ENCODE measurements at regions not wholly inside any gene's neighbourhood (a gene's known extent, or its start where the extent isn't known, plus 50 kb on each side); places are given as distances from the start of the nearest gene placed in this dataset.

DNA sequence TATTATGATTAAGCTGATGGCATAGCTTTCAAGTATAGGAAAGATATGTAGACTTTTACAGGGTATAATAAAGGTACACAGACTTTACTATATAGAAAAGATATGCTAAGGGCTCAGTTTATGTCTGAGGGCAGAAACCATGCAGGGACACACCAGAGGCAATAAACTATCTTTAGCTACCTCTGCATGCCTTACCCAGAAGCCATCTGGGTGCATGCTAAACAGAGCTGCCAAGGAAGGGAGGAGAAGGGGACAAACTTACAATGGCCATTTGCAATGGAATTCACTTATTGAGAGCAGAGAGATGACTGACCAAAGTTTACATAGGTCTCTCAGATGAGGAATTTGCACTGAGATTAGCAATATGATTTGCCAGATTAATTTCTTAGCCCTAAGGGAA, 143.1 kb upstream of the NR4A3 start:
- no peaks in the 10 kb centered on the region for H3K27me3 ChIP-seq
- intact Hi-C loops (cut with DNase I; ENCODE audit: low total_unique reads), result no loop called here
- no peaks in the 10 kb centered on the region for H3K4me1 ChIP-seq
- DNase-seq, result no peak
- no peak overlapping the region for H3K27ac ChIP-seq
- H3K9me3 ChIP-seq, result peaks cover 0 to 4% (median 0%) of the 10 kb centered on the region in 3 donors
- no peak overlapping the region for H3K4me3 ChIP-seq
- TF ChIP-seq, protein P1, sequence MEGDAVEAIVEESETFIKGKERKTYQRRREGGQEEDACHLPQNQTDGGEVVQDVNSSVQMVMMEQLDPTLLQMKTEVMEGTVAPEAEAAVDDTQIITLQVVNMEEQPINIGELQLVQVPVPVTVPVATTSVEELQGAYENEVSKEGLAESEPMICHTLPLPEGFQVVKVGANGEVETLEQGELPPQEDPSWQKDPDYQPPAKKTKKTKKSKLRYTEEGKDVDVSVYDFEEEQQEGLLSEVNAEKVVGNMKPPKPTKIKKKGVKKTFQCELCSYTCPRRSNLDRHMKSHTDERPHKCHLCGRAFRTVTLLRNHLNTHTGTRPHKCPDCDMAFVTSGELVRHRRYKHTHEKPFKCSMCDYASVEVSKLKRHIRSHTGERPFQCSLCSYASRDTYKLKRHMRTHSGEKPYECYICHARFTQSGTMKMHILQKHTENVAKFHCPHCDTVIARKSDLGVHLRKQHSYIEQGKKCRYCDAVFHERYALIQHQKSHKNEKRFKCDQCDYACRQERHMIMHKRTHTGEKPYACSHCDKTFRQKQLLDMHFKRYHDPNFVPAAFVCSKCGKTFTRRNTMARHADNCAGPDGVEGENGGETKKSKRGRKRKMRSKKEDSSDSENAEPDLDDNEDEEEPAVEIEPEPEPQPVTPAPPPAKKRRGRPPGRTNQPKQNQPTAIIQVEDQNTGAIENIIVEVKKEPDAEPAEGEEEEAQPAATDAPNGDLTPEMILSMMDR (IDR thresholded peaks at IDR 0.05), result no peak
- H3K36me3 ChIP-seq, result no peaks in the 10 kb centered on the region

DNA sequence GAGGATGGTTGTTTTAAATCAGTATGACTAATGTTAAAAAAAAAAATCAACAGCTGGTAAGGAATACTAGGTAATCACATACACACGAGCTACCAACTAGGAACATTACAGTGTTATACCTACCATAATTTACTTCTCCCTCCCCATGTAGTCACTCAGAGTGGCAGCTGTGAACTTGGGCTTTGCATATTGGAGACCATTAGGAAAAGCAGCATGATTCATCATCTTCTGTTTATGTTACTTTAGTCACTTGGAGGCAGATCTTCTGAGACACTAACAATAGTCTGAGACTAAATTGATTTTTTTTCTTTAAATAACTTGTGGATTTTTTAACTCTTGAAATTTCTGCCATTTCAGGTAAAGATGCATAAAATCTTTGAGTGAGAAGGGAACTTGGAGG, 141.5 kb upstream of the NR4A3 start:
- no peaks in the 10 kb centered on the region for H3K4me1 ChIP-seq
- H3K27ac ChIP-seq, result no peak overlapping the region
- peaks cover 0 to 4% (median 0%) of the 10 kb centered on the region in 3 donors for H3K9me3 ChIP-seq
- intact Hi-C loops (cut with DNase I; ENCODE audit: low total_unique reads), result no loop called here
- no peaks in the 10 kb centered on the region for H3K36me3 ChIP-seq
- no peak overlapping the region for H3K4me3 ChIP-seq
- TF ChIP-seq, protein P1 (IDR thresholded peaks at IDR 0.05), result no peak
- no peak for DNase-seq
- no peaks in the 10 kb centered on the region for H3K27me3 ChIP-seq

DNA sequence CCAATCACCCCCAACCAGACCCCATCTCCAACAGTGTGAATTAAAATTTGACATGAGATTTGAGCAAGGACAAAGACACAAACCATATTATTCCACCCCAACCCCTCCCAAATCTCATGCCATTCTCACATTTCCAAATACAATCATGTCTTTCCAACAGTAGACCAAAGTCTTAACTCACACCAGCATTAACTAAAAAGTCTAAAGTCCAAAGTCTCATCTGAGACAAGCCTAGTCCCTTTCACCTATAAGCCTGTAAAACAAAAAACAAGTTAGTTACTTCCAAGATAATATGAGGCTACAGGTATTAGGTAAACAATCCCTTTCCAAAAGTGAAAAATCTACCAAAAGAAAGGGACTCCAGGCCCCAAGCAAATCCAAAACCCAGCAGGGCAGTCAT, 140.6 kb upstream of the NR4A3 start:
- TF ChIP-seq, protein P1 (IDR thresholded peaks at IDR 0.05), result no peak
- H3K9me3 ChIP-seq, result peaks cover 0 to 4% (median 0%) of the 10 kb centered on the region in 3 donors
- H3K4me3 ChIP-seq, result no peak overlapping the region
- no peaks in the 10 kb centered on the region for H3K36me3 ChIP-seq
- no peaks in the 10 kb centered on the region for H3K4me1 ChIP-seq
- DNase-seq, result no peak
- intact Hi-C loops (cut with DNase I; ENCODE audit: low total_unique reads), result no loop called here
- H3K27me3 ChIP-seq, result no peaks in the 10 kb centered on the region
- H3K27ac ChIP-seq, result no peak overlapping the region

DNA sequence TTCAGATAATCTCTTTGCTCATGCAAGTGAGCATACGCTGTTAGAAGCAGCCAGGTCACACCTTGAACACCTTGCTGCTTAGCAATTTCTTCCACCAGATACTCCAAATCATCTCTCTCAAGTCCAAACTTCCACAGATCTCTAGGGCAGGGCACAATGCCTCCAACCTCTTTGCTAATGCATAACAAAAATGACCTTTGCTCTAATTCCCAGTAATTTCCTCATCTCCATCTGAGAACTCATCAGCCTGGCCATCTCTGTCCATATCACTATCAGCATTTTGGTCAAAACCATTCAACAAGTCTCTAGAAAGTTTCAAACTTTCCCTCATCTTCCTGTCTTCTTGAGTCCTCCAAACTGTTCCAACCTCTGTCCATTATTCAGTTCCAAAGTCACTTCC, 139.3 kb upstream of the NR4A3 start:
- Histone ChIP-seq H3K4me1 (no peaks in the 10 kb centered on the region), H3K36me3 (no peaks in the 10 kb centered on the region), H3K27ac (no peak overlapping the region), H3K4me3 (no peak overlapping the region), H3K9me3 (no peaks in the 10 kb centered on the region), H3K27me3 (no peaks in the 10 kb centered on the region)
- TF ChIP-seq, protein P1 (IDR thresholded peaks at IDR 0.05), result no peak
- intact Hi-C loops (cut with DNase I; ENCODE audit: low total_unique reads), result no loop called here
- no peak for DNase-seq

DNA sequence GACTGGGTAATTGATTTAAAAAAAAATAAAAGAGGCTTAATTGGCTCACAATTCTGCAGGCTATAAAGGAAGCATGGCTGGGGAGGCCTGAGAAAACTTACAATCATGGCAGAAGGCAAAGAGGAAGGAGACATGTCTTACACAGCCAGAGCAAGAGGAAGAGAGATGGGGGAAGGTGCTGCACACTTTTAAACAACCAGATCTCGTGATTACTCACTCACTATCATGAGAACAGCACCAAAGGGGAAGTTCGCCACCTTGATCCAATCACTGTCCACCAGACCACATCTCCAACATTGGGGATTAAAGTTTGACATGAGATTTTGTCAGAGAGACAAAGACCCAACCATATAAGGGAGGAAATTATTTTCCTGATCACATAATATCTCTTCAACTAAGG, 138.8 kb upstream of the NR4A3 start:
- intact Hi-C loops (cut with DNase I; ENCODE audit: low total_unique reads), result no loop called here
- DNase-seq, result no peak
- TF ChIP-seq, protein P1 (IDR thresholded peaks at IDR 0.05), result no peak

DNA sequence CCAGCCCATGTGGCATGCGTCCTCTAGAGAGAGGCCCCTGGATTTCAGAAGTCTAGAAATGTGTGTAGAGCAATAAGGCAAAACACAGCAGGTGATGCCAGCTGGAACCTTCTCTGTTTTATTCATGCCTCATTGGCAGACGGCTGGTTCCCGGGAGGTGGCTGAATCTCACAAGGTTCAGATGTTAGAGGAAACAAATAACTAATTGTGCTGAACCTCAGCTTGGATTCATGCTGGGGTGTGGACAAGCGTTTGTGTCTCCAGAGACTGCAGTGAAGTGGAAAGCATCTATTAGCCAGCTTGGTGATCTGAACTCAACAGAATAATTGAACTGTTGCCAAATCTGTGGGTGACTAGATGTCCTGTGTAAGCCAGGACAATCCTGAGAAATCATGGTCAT, 131.1 kb upstream of the NR4A3 start:
- H3K36me3 ChIP-seq, result no peaks in the 10 kb centered on the region
- H3K27me3 ChIP-seq, result no peaks in the 10 kb centered on the region
- no peaks in the 10 kb centered on the region for H3K4me1 ChIP-seq
- no peak overlapping the region for H3K4me3 ChIP-seq
- intact Hi-C loops (cut with DNase I; ENCODE audit: low total_unique reads), result no loop called here
- TF ChIP-seq, protein P1 (IDR thresholded peaks at IDR 0.05), result no peak
- no peak overlapping the region for H3K27ac ChIP-seq
- no peaks in the 10 kb centered on the region for H3K9me3 ChIP-seq
- DNase-seq, result no peak

More for the DNA sequence above, 138.8 kb upstream of the NR4A3 start:
- Histone ChIP-seq H3K36me3 (no peaks in the 10 kb centered on the region), H3K4me1 (no peaks in the 10 kb centered on the region), H3K9me3 (no peaks in the 10 kb centered on the region), H3K4me3 (no peak overlapping the region), H3K27ac (no peak overlapping the region), H3K27me3 (no peaks in the 10 kb centered on the region)

Data from tibial artery (tissue), 4 donors.